NCI-H2196 (cell line): ENCODE measurements at regions not wholly inside any gene's neighbourhood (a gene's known extent, or its start where the extent isn't known, plus 50 kb on each side); places are given as distances from the start of the nearest gene placed in this dataset.
A peak's percentile ranks its signal among the peaks of the same experiment; 100 is the strongest.
"Not testable (repeated sequence)": the region's sequence is repeated elsewhere in the genome, so short reads cannot be mapped to it uniquely, and the experiment has no call there.

Experiments
- DNase-seq: peaks from one replicate; lab custom pipeline; 2025; ENCODE audit not compliant: unreplicated experiment; lab: John Stamatoyannopoulos, UW

- no peak for DNase-seq
Measured at GRCh38 chr1:67528141-67528540, 97.9 kb upstream of the SERBP1 start.

GRCh38 chr1:67530071-67530470, 99.9 kb upstream of the SERBP1 start:
- DNase-seq: no peak

GRCh38 chr1:67532452-67533216, 102.4 kb upstream of the SERBP1 start:
- DNase-seq: peak; percentile 75

DNA sequence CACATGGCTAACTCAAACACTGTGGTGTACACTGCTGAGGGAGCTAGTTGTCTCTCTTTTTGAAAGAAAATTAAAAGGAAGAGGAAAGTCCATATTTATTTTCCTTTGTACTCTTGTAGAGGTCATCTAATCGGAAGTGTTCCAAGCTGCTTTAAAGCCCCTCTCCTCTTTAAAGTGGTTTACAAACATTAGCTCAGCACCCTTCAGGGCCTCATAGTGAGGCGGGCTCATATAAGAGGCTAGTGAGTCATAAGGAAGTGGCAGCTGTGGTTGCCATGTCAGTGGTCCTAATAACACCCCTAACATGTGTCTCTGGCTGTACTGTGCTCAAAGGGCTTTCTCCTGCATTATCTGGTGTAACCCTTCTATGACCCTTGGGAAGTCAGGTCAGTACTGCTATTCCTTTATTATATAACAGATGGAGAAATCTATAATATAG, 104.4 kb upstream of the SERBP1 start:
- peak; percentile 55 for DNase-seq

- peak; percentile 75 for DNase-seq
Measured at GRCh38 chr1:67535474-67535873, 105.3 kb upstream of the SERBP1 start.

DNA sequence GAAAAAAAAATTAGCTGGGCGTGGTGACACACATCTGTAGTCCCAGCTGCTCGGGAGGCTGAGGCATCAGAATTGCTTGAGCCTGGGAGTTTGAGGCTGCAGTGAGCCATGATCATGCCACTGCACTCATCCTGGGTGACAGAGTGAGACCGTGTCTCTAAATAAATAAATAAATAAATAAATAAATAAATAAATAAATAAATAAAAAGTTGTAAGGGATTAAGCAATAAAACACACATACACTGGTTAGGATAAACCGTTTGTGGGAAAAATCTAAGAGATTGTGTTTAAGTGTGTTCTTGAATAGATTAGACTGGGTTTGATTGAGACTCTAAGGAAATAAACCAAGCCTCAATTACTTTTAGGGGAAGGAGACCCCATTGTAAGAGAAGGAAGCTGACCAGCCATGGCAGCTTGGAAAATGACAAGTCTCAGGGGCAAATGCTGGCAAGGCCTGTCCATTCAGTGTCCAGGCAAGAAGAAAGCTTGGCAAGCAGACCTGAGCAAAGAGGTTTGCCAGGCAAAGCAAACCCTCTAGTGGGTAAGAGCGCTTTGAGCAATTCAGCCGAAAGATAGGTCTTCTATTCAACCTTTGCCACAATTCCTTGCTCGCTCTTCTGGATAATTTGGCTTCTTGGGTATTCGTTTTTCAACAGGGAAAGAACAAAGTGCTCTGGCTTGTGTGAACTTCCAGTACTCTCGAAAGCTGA, 106.9 kb upstream of the SERBP1 start:
- DNase-seq: no peak

GRCh38 chr1:67537667-67538018, 107.4 kb upstream of the SERBP1 start:
- DNase-seq: no peak

DNA sequence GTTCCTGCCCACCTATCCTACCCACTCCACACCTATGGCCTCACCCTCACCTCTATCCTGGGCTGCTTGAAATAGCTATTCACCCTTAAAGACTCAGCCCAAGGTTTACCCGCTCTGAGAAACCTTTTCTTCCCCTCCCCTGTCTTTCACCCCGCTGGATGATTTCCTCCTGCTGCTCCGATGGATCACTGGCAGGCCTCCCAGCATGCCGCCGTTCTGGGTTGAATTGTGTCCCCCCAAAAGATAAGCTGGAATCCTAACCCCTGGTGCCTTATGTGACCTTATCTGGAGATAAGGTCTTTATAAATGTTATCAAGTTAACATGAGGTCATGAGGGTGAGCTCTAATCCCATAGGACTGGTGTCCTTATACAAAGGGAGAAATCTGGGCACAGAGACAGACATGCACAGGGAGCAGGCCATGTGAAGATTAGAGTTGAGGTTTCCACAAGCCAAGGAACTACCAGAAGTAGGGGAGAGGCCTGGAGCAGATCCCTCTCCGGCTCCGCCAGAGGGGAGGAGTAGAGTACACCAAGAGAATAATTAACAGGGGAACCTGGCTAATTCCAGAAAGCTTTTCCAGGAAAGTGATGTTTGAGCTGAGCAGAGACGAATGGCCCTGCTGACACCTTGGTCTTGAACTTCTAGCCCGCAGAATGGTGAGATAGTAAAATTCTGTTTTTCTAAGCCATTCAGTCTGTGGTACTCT, 110.0 kb upstream of the SERBP1 start:
- DNase-seq: no peak

DNA sequence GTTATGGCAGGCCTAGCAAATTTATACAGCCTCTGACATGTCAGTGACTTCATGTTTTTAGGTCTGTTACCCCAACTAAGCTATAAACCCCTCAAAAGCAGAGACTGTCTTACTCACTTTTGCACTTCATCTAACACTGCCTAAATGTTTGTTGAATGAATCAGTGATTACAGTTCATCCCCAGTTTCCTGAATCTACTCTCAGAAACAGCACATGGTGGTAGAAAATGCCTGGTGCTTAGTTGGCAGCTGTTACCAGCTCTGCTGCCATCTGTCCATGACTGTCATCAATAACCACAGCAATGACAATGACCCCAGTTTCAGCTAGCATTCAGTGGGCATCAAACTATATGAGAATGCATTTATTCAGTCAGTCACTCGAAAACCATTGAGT, 110.5 kb upstream of the SERBP1 start:
- DNase-seq: no peak

DNA sequence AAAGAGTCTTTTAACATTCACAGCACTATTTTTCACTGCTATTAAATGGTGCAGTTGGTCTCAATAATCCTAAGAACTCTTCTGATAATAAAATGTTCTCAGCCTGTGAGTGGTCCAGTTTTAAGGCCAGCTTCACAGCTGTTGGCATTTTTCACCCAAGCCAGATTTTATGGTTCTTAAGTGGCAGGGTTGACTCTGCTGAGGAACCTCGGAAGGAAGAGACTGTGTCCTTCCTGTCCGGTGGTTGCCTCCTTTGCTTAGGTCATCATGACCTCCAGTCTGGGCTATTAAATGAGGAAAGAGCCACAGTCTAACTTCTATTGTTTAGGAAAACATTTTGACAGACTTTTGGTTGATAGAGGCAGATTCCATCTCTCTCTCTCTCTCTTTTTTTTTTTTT, 112.5 kb upstream of the SERBP1 start:
- no peak for DNase-seq

- DNase-seq: no peak
Measured at GRCh38 chr1:67544921-67545320, 114.7 kb upstream of the SERBP1 start.

- DNase-seq: no peak
Measured at GRCh38 chr1:67545364-67545763, 115.2 kb upstream of the SERBP1 start.

DNA sequence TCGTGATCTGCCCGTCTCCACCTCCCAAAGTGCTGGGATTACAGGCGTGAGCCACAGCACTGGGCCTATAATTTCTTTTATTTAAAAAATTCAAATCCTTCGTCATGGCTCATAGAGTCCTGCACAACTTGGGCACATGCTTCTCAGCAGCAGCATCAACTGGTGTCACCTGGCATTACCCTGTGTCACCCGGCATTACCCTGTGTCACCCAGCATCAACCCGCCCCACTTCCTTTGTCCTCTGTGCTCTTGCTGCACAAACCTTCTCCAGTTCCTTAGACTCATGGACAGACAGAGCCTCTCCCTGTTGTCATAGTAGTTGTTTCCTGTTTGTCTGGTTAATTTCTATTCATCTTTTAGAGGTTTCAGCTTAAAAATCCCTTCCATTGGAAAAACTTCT, 121.2 kb upstream of the SERBP1 start:
- no peak for DNase-seq

DNA sequence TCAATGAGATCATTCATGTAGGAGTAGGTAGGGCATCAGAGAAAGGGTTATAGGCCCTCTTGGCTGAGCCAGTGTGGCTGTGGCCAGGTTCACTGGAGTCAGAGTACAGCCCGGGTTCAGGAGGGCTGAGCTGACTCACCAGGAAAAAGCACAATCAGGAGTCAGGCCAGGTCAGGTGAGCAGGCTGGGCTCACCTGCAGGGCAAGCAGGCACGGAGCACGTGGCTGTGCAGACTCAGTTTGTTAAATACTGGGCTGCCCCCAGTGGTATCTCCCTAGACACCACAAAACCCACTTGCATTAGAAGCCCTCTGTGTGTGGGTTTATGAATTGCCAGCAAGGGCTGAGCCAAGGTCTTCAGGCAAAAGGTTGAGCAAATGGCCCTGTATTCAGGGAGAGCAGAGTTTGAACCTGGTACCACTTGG, 122.1 kb upstream of the SERBP1 start:
- no peak for DNase-seq

DNA sequence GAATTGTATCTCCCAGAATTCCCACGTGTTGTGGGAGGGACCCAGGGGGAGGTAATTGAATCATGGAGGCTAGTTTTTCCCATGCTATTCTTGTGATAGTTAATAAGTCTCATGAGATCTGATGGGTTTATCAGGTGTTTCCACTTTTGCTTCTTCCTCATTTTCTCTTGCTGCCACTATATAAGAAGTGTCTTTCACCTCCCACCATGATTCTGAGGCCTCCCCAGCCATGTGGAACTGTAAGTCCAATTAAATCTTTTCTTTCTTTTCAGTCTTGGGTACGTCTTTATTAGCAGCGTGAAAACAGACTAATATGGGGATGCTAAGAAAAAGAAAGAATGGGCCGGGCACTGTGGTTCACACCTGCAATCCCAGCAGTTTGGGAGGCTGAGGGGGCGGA, 124.0 kb upstream of the SERBP1 start:
- DNase-seq: not testable (repeated sequence)

GRCh38 chr1:67555461-67556296, 125.5 kb upstream of the SERBP1 start:
- no peak for DNase-seq

DNA sequence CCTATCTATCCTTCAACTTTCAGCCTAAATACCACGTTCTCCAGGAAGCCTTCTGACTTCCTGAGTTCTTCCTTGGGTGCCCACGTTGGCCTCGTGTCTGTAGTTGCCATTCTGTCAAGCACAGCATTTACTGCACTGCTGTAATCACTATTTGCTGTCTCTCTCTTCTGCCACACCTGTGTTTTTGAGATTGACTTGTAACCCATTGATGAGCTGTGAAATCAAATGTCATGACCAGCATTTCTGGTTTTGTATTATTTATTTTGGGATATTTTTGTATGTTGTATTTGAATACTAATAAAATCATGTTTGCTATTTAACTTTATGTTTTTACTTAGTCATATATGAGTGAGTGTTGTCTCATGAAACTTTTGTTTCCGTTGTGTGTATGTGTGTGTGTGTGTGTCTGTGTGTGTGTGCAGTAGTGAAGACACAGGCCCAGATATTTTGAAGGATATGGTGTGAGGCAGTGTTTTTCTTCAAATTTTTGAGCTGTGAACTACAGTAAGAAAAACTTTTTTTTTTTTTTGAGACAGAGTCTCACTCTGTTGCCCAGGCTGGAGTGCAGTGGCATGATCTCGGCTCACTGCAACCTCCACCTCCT, 126.2 kb upstream of the SERBP1 start:
- no peak for DNase-seq

DNA sequence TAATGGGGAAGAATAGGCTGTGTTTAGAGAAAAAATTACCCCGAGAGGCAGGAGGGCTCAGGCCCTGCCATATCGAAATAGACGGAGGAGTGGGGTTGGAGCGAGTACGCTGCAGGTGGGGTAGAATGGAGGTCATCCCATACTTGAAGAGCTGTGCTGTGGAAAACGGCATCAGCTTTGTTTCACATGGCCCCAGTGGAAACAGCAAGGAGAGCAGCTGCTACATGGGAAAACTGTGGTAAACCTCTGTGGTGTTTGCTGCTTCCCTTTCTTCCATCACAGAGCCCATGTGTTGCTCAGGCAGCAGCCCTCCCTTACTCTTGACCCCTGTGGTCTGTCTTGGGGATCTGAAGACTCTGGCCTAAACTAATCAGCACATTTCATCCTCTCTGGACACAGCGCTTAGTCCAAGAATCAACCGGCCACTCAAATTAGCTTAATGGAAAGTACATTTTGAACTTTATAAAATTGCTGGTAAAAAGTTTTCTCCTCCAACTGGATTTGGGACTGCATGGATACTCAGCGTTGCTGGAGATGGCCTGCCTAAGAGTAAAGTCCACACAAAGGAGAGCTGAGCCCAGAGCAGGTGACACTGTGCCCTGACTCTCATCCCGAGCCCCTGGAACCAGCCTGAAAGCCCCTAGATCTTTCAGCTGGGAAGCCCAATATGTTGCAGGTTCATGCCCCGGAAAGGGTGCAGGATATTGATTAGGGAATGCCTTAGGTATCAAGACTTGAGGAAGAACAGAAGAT, 127.1 kb upstream of the GADD45A start:
- DNase-seq: no peak

- DNase-seq: no peak
Measured at GRCh38 chr1:67558449-67559193, 126.4 kb upstream of the GADD45A start.
